Mammary epithelial cell (primary cell): ENCODE measurements at regions not wholly inside any gene's neighbourhood (a gene's known extent, or its start where the extent isn't known, plus 50 kb on each side); places are given as distances from the start of the nearest gene placed in this dataset.

Experiments
- CTCF ChIP-seq, 2 donors: IDR thresholded peaks in 1 of 2; conservative IDR thresholded peaks in 1 of 2; 2 replicates each; pipeline ENCODE4 v1.5.1; 2011 to 2012; ENCODE audit warnings: inconsistent platforms in 2 of 2, low read length in 2 of 2, mild to moderate bottlenecking in 2 of 2, control low read depth in 1 of 2, low read depth in 1 of 2; ENCODE audit not compliant: insufficient read depth in 1 of 2; ENCODE audit errors: extremely low read depth in 1 of 2
- EZH2 ChIP-seq: IDR thresholded peaks from 2 replicates; pipeline ENCODE4 v1.6.1; 2012; ENCODE audit warnings: low read length, inconsistent platforms, borderline replicate concordance

- TF ChIP-seq CTCF (conservative IDR thresholded peaks at IDR 0.05 in 1 of 2, IDR thresholded peaks at IDR 0.05 in 1 of 2; ENCODE audit: extremely low read depth in 1 of 2, insufficient read depth in 1 of 2, low read depth in 1 of 2, low read length in 2 of 2) (no peak), EZH2 (no peak)
Measured at GRCh38 chr22:22713416-22713815, 69.0 kb downstream of the GGTLC2 start.
